Colon (tissue), 2 donors: ENCODE measurements at regions not wholly inside any gene's neighbourhood (a gene's known extent, or its start where the extent isn't known, plus 50 kb on each side); places are given as distances from the start of the nearest gene placed in this dataset.
"Not testable (repeated sequence)": the region's sequence is repeated elsewhere in the genome, so short reads cannot be mapped to it uniquely, and the experiment has no call there.

Experiments used
- FAIRE-seq: peaks from 2 replicates; lab custom pipeline; 2012; peaks lifted over from hg19 to GRCh38; lab: Jason Lieb, UNC
- donor health status: control.
- donor health status: control.

DNA sequence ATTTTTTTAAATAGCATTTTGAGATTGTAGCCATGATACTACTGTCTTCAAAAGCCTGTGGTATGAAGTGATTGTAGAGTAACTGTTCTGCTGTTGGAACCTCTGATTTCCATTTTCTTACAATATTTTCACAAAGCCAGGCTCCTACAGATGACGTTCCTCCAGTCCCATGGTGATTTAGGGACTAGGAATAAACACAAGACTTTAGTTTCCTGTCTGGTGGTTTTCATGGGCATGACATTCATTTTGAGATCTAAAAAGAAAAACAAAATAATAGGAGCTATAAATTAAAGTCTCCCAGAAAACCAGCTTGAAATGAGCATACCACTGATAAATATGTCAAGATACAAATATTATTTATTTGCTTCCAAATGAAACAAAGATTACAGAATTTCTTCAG is 1223.5 kb upstream of the CELF4 start:
- FAIRE-seq, result no peak

DNA sequence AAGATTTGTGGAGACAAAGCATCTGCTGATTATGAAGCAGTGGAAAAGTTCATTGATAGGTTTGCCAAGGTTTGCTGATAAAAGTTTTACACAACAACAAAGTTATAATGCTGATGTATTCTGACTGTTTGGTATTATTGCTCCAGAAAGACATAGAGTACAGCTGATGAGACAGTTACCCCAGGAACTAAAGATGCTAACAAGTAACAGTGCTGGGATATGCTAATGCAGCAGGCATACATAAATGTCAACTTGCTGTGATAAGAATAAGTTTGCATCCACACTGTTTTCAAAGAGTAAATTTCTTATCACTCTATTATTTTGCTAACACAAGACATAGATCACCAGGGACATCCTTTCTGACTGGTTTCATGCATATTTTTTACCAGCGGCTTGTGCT is 1221.3 kb upstream of the CELF4 start:
- no peak for FAIRE-seq

DNA sequence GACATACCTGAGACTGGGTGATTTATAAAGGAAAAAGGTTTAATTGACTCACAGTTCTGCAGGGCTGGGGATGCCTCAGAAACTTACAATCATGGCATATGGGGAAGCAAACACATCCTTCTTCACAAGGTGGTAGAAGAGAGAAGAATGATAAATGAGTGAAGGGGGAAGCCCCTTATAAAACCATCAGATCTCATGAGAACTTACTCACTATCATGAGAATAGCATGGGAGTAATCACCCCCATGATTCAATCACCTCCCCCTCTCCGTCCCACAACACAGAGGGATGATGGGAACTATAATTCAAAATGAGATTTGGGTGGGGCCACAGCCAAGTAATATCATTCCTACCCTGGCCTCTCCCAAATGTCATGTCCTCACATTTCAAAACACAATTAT is 1206.0 kb upstream of the CELF4 start:
- FAIRE-seq, result not testable (repeated sequence)

DNA sequence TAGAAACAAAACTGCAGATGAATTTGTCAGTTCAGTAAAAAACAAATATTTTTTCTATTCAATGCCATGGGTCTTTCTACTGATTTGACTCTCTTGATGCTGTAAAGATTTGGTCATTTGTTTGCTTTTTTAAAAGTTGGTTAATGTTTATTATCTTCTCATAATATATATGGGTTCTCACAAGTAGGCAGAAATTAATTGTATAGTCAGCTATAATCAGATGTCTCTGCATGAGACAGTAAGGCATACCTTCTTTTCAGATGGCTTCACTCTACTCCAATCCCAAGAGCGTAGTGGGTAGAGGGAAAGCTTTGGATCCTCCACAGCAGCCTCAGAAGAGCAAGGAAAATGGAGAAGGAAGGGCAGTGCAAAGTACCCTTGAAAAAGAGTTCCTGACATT is 1202.9 kb upstream of the CELF4 start:
- no peak for FAIRE-seq

DNA sequence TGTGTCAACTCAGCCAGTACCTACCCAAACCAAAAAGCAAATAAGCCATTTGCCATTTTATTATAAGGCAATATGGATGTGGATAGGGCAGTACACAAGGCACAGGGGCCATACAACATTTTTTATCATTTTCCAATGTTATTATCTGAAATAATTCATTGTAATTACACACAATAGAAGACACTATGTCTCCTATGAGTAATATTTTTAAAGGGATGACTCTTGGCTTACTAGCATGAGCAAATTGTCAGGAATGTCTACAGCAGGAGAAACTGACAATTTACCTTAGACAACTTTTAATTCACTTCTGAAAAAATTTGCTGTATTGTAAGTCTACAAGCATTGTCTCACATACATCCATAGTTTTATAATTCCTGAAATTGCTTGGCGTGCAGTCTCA is 1193.9 kb upstream of the CELF4 start:
- FAIRE-seq, result no peak

DNA sequence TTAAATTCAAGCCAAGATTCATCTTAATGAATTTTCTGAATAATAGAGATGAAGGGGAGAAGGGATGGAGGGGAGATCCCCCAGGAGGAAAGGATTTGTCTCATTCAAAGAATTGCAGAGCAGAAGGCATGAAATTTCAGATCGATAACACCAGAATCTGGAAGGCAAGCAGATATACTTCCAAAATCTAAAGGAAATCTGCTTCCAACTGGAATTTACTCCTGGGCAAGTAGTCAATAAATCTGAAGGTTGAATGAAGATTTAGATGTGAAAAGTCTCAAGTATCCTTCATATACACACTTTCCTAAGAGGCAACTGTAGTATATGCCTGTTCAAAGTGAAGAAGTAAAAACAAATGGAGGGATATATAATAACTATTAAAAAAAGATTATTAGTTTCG is 1190.8 kb upstream of the CELF4 start:
- FAIRE-seq, result no peak

DNA sequence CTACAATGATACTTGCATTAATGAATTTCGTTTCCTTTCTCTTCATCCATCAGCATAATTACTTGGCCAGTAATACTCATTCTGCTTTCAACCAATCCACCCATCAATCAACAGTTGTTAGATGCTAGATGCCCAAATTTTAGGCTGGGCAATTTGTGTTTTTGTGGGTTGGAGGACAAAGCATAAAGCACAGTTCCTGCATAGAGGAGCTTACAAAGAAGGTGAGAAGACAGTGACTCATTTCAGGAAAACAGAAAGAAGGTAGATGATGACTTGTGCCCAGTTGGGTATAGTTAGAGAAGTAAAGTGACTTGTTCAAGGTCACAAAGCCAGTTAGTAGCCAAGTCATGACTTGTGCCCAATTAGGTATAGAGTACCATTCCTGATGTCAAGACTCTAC is 1186.8 kb upstream of the CELF4 start:
- FAIRE-seq, result no peak

DNA sequence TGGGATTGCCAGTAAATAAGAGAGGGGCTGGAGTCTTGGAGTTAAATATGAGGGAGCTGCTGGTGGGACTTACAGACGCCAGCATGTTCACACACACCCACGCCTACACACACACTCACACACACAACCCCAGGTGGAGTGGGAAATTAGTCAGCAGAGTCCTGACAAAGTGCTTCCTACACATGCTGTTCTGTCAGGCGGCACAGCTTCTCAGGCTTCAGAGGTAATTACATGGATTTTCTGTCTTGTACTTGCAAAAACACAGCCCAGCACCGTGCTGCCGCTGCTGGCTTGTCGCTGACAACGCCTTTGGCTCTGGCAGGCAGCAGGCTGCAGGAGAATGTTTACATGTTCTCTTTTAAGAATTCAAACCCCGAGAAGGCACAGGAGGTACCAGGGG is 1186.3 kb upstream of the CELF4 start:
- no peak for FAIRE-seq

DNA sequence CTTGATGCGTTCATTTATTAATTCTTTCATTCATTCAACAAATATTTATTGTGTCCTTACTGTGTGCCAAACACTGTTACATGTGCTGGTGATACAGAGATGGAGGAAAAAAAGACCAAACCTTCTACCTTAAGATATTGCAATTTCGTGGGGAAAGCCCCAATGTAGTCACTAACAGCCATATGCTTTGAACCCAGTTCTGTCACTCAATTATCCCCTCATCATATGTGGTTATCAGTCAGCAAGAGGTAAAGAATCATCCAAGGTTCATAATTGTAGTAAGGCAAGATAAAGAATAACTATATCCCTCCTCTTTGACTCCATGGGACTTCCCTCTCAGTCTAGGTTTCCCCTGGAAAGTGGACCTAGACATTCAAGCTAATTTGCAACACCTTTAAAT is 1185.6 kb upstream of the CELF4 start:
- FAIRE-seq, result no peak

DNA sequence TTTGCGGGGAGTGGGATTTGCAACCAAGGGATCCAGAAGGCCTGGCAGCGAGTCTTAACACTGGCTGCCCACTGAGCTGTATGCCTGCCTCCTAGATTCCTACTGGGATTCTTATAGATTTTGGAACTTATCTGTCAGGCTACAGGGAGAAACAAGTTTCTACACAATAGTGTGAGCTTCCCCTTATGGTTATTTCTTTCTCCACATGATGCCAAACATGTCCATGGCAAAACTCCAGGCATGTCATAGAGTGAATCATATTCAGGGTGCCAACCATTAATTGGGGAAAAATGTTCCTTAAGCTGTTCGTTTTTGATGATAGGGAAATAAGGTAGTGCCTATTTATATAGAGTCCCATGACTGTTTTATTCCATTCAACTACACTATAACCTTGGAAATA is 1185.2 kb upstream of the CELF4 start:
- no peak for FAIRE-seq

DNA sequence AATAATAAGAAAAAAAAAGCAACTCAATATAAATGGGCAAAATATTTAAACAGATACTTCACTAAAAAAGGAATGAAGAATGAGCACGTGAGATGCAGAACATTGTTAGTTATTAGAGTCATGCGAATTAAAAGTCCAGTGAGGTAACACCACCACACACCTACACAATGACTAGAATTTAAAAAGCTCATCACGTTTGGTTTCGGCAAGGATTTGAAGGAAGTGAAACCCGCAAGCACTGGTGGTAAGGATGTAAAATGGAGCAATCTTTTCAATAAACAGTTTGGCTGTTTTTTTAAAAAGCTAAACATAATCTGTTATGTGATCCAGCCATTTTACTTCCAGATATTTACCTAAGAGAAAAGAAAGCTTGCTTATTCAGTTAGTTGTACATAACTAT is 1181.6 kb upstream of the CELF4 start:
- FAIRE-seq, result no peak

DNA sequence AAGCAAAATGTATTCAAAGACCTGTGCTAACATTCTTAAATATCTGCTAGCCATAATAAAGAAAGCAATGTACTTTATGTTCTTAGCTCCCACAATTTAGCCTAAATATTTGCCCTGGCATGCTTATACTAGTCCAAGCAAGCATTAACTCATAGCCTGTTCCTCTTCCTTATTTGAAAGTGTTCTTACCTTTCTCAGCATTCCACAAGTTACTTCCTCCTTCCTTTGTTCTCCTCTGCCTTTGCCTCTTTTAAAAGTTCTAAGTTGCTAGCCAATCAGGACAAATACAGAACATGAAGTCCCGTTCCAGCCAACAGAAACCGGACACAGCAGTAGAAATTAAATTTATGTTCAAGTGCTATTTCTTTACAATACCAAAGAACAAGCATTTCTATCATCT is 1154.6 kb upstream of the CELF4 start:
- FAIRE-seq, result not testable (repeated sequence)

DNA sequence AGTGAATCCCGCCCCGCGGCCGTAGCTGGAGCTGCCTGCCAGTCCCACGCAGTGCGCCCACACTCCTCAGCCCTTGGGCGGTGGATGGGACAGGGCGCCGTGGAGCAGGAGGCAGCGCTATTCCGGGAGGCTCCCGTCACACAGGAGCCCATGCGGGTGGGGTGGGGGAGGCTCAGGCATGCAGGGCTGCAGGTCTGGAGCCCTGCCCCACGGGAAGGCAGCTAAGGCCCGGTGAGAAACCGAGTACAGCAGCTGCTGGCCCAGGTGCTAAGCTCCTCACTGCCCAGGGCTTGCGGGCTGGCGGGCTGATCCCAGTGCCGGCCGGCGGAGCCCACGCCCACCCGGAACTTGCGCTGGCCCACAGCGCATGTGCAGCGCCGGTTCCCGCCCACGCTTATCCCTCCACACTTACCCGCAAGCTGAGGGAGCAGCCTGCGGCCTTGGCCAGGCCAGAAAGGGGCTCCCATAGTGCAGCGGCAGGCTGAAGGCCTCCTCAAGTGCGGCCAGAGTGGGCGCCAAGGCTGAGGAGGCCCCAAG is 1152.8 kb upstream of the CELF4 start:
- no peak for FAIRE-seq

DNA sequence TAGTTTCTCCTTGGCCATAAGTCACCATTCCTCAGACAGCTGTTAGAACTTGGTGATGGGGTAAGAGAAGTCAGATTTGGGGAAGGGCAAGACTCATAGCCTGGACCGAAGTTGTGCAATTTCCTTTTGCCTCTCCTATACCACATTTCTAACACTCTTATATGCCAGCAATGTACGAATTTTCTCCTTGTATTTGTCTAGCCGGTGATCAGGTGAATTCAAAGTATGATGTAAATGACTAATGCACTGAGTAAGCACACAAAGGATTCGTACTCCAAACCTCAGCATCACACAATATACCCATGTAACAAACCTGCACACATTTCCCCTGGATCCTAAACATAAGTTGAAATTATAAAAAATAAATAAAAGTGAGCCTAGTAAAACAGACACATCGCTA is 1143.5 kb upstream of the CELF4 start:
- FAIRE-seq, result no peak

DNA sequence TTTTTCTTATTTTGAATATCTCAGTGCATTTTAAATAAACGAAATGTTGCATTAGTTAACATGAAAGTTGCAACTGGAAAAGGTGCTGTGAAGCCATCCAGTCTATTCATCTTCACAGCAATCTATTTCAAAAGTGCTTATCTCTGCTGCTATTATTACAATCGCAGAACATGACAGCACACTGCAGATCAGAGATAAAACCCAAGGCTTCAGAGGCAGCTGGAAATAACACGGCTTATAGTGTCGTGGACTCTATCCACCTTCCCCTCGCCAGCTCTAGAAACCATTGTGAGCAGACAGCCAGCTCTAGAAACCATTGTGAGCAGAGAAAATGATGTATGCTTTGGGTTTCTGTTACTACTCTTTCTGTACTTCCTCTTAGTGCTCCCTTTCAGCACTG is 1140.8 kb upstream of the CELF4 start:
- FAIRE-seq, result no peak

DNA sequence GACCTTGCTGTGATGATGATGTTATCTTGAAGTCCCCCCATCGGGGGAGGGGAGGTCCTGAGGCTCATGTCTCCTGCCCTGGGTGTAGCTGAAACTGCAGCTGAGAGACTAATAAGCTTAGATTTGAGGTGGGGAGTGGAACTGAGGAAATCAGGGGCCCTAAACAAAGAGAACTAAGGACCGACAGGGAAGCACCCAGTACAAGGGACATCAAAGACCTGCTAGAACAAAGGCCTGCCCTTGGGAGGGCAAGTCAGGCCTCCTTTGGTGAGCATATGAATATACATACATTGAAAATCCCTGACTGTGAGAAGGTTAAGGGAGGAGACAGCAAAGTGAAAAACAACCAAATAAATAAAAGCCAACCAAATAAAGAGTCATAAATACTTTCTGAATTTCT is 1132.5 kb upstream of the CELF4 start:
- FAIRE-seq, result no peak

DNA sequence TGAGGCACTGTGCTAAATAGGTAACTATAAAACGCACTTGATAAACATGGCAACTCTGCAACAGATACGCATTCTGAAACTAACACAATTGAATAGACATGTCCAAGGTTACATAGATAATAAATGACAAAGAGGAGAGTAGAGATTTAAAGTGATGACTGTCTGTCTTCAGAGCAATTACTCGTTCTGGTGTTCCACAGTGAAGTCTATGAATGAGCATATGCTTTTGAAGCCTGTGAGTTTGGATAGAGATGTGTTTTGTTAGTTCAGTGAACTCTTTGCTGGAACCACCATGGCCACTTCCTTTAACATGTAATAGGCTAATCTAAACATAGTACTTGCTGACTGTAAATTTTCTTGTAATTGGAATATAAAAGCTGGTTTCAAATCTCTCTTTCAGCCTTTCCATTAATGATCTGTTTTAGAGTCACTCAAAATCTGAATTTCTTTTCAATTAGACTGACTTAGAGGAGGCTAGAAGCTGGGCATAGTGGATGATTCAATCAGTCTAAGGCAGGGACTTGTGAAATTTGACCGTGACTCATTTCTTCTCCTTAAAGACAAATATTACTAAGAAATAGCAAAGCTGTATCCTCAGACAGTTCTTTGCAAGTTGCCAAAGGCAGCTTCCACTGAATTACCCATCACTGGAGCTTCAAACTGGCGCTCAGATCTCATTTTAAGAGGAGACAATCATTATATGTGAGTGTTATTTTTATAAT is 1130.1 kb upstream of the CELF4 start:
- no peak for FAIRE-seq

DNA sequence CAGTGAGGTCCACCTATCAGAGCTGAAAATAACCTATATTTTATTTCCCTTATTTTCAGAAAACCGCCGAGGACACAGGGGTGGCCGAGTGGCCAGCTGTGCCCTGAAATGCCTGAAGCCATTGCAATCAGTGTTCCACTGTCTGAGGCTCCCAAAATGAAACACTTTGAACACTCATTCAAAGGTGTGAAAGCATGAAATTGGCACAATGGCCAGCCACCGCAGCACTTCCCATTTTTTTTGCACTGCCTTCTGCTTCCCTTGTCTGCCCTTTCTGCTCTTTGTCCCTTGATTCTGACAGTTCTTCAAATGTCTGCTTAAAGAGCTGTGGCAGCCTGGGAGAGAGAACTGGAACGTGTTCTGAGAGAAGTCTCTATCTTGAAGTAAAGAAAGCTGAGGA is 1127.5 kb upstream of the CELF4 start:
- no peak for FAIRE-seq

DNA sequence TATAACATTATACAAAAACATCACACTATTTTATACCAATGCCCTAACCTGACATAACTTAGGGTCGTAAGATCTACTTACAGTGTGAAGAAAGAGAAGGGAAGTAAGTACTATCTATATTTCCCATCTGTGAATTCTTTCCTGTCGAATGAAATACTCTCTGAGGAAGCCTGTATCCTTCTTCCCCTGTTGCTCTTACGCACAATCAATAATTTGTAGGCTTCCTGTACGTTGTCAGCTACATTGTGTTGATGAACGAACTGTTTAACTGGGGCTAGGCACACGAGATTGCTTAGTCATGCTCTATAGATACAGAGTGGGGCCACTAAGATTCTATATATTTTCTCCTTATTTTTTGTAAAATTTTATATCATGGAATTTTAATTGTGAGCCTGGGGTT is 1125.0 kb upstream of the CELF4 start:
- no peak for FAIRE-seq

DNA sequence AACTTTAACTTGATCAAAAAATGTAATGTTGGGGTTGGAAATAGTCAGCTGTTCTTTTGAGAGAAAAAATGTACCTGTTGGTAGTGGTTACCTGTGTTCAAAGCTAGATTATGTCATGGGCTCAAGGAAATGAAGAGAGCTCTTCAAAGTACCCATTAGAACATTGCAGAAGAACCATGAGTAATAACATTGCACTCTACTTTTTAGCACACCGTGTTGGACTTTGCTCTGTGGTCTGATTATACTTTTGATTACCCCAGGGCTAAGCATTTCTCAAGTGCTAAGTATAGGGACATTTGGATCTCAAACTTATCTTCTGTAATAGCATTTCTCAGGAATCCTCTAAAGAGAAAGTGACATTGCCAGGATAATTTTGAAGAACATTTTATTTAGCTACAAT is 1122.8 kb upstream of the CELF4 start:
- no peak for FAIRE-seq

DNA sequence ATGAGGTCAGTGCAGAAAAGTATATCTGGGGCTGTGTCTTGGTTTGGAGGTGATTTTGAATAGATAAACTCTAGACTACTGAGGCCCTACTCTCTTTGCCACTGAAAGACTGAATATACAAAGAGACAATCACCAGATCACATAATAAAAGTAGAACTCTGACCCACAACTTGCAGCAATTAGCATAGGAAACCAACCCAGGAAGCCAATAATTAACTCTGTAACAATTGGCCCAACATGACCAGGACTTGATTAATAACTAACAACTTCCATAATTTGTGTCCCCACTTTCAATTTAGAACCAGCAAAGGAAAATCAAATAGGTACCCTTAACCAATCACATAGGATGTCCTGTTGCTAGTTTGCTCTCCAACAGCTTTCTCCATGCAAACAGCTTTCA is 1104.9 kb upstream of the CELF4 start:
- no peak for FAIRE-seq

DNA sequence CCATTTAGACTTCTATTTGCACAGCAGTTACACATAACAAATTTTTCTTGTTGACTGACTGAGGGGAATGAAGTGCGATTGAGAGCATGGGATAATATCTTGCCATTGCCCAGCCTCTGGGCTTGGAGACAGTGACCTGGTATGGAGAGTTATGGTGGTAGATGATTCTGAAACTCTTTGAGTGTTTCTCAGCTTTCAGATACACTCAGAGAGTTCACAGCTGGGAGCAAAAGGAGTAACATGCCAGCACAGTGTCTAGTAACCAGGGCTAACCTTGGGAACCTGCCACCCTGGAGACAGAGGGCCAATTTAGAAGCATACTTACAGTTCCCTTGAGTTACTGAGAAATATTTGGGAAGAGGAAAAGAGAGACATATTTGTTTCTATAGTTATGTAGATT is 1099.3 kb upstream of the CELF4 start:
- FAIRE-seq, result no peak

DNA sequence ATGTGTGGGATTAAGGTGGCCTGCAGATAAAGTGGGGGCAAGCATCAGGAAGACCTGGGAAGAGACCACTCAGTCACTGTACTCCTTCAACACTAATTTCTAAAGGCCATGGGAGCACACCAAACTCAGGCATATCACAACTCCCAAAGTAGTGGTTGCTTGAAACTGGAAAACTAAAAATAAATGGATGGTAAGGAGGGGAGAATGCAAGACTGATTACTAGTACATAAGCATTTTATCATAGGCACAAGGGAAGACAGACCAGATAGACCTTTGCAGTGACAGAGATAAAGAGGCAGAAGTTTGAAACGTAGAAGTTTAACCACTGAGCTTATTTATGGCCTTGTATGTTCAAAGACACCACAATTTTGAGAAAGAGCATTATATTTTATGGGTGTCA is 1098.1 kb upstream of the CELF4 start:
- no peak for FAIRE-seq

DNA sequence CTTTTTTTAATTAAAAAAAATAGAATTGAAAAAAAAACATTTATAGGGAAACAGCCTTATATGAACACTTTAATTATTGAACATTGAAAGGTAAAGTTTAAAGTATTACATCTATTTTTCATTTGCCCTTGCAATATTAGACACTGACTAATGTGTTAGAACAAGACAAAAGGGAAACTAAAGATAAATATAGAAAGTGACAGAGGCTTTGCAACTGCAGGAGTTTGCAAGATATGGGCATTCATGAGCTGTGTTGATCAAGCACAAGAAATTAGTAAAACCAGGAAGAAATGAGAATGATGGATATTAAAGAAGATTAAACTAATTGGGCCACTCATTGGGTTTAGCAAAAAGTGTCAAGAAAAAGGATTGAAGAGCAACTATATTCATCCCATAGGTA is 1097.7 kb upstream of the CELF4 start:
- FAIRE-seq, result no peak

DNA sequence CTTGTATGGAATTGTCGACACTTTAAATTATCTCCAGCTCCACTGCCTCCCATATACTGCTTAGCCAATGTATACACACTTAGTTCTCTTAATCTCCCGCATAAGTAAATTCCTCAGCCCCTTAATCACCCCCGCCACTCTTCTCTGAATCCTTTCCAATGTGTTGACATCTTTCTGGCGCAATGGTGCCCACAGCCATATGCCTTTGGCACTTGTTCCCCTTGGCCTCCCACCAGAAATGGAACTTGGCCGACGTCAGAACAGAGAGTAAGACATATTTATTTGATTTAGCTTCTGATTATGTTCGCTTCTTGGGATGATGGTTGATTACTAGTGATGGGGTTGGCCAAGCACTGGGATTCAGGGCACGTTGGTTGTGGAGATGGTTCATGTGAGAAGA is 1089.3 kb upstream of the CELF4 start:
- FAIRE-seq, result no peak
